GM10248 (cell line): ENCODE measurements at regions not wholly inside any gene's neighbourhood (a gene's known extent, or its start where the extent isn't known, plus 50 kb on each side); places are given as distances from the start of the nearest gene placed in this dataset.

Experiments
- CTCF ChIA-PET: fragments of 300-600 bp; sonication (Branson Sonifier 250); formaldehyde crosslinking; extraction: SDS; loops from one replicate; lab custom pipeline; 2021; ENCODE audit warnings: antibody characterized with exemption; lab: Yijun Ruan, JAX
- POLR2A ChIA-PET: fragments of 350-650 bp; sonication (Branson Sonifier 250); formaldehyde crosslinking; extraction: SDS; loops from one replicate; lab custom pipeline; 2020; ENCODE audit warnings: antibody characterized with exemption; lab: Yijun Ruan, JAX
- DNase-seq: peaks from one replicate; pipeline ENCODE4 v3.0.0; 2012; ENCODE audit errors: extremely low spot score
- TF ChIP-seq, protein P1 (sequence below): IDR thresholded peaks from 2 replicates; pipeline ENCODE4 v1.5.1; 2012; ENCODE audit warnings: mild to moderate bottlenecking, low read depth; ENCODE audit errors: extremely low read depth, missing control alignments, control extremely low read depth

DNA sequence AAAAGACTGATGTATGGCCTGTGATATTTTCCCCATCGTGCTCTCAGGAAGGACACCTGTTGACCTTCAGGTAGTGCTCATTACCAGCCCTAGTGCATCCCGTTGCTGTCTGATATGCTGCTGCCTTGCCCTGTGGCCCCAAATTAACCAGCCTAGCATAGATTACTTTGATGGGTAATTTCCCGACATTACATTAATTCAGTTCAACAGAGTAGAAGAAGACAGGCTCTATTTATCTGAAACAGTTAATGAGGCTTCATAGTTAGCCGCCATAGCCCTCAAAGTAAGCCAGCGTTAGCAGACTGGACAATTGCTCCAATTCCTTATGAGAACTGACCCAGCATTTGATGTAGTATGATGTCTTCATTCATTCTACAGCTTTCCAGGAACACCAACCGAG, 257.6 kb downstream of the OLFM3 start:
- no peak for DNase-seq
- POLR2A ChIA-PET = no interaction called here
- CTCF ChIA-PET = interaction anchor here (0.6 to 1.2 kb wide), 3 partner anchors 12 to 734 kb away, joined by 3 read pairs; no protein-coding TSS in a partner anchor
- TF ChIP-seq, protein P1, sequence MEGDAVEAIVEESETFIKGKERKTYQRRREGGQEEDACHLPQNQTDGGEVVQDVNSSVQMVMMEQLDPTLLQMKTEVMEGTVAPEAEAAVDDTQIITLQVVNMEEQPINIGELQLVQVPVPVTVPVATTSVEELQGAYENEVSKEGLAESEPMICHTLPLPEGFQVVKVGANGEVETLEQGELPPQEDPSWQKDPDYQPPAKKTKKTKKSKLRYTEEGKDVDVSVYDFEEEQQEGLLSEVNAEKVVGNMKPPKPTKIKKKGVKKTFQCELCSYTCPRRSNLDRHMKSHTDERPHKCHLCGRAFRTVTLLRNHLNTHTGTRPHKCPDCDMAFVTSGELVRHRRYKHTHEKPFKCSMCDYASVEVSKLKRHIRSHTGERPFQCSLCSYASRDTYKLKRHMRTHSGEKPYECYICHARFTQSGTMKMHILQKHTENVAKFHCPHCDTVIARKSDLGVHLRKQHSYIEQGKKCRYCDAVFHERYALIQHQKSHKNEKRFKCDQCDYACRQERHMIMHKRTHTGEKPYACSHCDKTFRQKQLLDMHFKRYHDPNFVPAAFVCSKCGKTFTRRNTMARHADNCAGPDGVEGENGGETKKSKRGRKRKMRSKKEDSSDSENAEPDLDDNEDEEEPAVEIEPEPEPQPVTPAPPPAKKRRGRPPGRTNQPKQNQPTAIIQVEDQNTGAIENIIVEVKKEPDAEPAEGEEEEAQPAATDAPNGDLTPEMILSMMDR = no peak

DNA sequence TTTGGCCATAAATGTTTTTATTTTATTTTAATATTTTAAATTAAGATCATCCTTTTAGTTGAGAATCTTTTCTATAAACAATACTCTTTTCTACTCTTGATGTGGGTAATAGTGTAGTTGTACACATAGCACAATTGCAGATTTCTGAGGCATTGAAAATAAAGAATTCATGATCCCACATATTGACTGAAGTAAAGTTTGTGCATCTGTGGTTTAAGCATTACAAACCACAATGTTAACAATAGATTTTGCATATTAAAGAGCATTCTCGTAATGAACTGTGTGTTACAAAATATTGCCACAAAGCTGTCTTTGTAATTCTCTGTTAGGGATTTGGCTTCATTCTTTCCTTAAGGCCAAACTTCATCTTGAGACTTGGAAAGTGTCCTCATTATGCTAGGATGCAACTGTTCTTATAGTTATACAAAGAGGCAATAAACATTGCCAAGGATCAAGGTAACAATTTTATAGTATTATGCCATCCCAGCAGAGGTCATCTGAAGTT, 256.8 kb downstream of the OLFM3 start:
- DNase-seq = no peak
- CTCF ChIA-PET = interaction anchor here (0.7 to 1.2 kb wide), 4 partner anchors 8 to 14 kb away, joined by 3 read pairs; no protein-coding TSS in a partner anchor
- TF ChIP-seq, protein P1 = no peak
- POLR2A ChIA-PET = no interaction called here

DNA sequence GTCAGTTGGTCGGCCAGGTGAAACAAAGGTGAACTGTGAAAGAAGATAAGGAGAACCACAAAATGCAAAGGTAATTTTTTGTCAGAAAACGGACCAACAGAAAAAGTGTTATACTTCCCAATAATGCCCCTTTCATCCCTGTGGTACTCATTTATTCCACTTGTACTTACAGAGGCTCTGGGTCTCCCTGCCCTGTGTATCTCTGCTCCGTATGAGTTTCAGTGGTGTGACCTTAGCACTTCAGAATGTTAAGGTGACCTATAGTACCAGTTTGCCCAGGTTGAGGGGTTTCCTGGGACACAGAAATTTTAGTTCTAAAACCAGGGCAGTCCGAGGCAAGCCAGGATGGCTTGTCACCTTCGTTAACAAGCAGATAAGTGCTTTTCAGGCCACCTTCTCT, 254.8 kb downstream of the OLFM3 start:
- TF ChIP-seq, protein P1 = no peak
- no peak for DNase-seq
- POLR2A ChIA-PET = no interaction called here
- CTCF ChIA-PET = interaction anchor here (0.8 to 1.6 kb wide), 2 partner anchors 12 to 42 kb away, joined by 3 read pairs; no protein-coding TSS in a partner anchor

DNA sequence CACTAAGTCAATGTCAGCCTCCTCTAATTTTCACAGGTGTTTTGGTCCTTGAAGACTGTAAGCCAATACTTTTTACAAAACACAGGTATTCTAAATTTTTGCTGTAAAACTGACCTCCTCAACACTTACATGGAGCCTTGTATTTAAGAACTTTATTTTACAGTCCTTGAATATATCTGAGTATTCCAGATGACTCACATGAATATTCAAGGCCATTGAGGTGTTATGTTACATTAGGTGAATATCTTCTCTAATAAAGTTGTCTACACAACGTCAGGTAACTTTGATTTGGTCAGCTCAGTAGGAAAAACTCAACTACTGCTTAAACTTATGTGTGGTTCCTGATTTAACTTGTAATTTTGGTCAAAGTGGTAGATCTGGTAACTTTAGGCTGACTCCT, 254.2 kb downstream of the OLFM3 start:
- ChIA-PET POLR2A (no interaction called here), CTCF (interaction anchor here (1.2 to 1.3 kb wide), 3 partner anchors 13 to 16 kb away, joined by 3 to 4 read pairs (median 4); no protein-coding TSS in a partner anchor)
- no peak for DNase-seq
- TF ChIP-seq, protein P1 = no peak

DNA sequence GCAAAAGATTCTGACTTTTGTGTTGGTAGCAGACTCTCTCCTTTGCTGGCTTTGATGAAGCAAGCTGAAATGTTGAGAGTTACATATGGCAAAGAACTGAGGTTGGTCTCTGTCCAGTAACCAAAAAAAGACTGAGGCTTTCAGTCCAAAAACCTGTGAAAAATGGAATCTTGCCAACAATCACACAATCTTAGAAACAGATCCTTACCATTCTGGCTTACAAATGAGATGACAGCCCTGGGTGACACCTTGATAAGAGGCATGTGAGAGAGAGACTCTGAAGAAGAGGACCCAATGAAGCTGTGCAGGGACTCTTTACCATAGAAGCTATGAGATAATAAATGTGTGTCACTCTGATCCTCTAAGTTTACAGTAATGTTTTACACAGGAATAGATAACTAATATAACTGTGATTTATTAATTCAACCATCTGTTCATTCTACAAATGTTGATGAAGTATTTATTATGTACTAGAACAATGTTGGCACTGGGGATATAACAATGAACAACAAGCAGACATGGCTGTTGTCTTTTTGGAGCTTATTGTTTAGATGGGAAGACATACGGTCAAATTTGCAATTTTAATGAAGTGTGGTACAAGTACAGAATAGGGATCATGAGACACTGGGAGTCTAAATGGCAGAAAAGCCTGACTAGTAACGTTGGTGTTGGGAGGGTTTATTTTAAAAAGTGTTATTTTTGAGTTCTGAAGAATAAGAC, 251.0 kb downstream of the OLFM3 start:
- POLR2A ChIA-PET = no interaction called here
- DNase-seq = no peak
- CTCF ChIA-PET = no interaction called here
- TF ChIP-seq, protein P1 = no peak

DNA sequence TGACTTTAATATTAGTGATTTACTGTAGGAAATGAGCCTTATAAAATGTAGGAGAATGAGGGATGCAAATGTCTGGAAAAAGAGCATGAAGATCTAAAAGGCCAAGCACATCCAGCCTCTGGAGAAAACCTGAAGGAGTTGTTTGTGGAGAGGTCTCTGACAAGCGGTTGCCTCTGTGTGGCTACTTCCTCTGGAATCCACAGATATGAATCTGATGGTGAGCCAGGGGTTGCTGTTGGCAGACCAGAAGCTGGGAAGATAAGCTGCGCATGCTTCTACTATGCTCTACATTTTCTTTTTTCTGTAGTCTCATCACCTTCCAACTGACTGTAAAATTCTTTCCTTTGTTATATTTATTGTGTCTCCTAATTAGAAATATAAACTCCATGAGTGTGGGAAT, 248.6 kb downstream of the OLFM3 start:
- no peak for DNase-seq
- POLR2A ChIA-PET = no interaction called here
- TF ChIP-seq, protein P1 = no peak
- CTCF ChIA-PET = no interaction called here
